Testis (tissue), 2 donors: ENCODE measurements at regions not wholly inside any gene's neighbourhood (a gene's known extent, or its start where the extent isn't known, plus 50 kb on each side); places are given as distances from the start of the nearest gene placed in this dataset.

Experiments
- POLR2A ChIP-seq: fragments of 450-650 bp; IDR thresholded peaks from one replicate; pipeline ENCODE4 v1.6.1; 2017; ENCODE audit warnings: antibody characterized with exemption, mild to moderate bottlenecking, moderate library complexity
- TF ChIP-seq, protein P1 (sequence below), 3 experiments: fragments of 450-650 bp in 2 of 3; fragments of 200-600 bp in 1 of 3; sonication (generic) in 1 of 3; IDR thresholded peaks; one replicate each; pipeline ENCODE4 v1.5.1; 2016 to 2019; ENCODE audit warnings: antibody characterized with exemption in 3 of 3, mild to moderate bottlenecking in 2 of 3, moderate library complexity in 1 of 3

DNA sequence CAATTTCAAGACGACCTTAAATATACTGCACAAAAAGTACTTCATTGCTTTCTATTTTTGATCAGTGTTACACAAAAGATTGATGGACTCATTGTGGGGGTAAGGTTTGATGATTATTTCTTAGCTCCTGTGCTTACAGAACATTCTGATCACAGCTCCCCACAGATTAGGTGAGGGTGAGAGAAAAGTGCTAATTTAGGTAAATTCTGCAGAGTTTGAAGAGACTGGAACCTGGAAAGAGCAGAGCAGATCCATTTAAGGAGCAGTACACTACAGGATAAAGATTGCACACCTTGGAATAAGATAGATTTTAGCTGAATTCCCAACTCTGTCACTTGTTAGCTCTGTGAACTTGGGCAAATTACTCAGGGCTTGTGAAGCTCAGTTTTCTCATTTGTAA is 291.9 kb upstream of the CDH7 start:
- TF ChIP-seq, protein P1, sequence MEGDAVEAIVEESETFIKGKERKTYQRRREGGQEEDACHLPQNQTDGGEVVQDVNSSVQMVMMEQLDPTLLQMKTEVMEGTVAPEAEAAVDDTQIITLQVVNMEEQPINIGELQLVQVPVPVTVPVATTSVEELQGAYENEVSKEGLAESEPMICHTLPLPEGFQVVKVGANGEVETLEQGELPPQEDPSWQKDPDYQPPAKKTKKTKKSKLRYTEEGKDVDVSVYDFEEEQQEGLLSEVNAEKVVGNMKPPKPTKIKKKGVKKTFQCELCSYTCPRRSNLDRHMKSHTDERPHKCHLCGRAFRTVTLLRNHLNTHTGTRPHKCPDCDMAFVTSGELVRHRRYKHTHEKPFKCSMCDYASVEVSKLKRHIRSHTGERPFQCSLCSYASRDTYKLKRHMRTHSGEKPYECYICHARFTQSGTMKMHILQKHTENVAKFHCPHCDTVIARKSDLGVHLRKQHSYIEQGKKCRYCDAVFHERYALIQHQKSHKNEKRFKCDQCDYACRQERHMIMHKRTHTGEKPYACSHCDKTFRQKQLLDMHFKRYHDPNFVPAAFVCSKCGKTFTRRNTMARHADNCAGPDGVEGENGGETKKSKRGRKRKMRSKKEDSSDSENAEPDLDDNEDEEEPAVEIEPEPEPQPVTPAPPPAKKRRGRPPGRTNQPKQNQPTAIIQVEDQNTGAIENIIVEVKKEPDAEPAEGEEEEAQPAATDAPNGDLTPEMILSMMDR (IDR thresholded peaks at IDR 0.05) = no peak
- no peak for TF ChIP-seq POLR2A
